ENCODE measurements at regions not wholly inside any gene's neighbourhood (a gene's known extent, or its start where the extent isn't known, plus 50 kb on each side); places are given as distances from the start of the nearest gene placed in this dataset.

- BruUV-seq (replicated peaks), result no TSS peak
- in situ Hi-C loops (cut with HindIII; ENCODE audit: extremely low pct_ligation_motif_present, low pct_unique_long_range_greater_than_20kb) (no loop called here), intact Hi-C loops (cut with micrococcal nuclease; ENCODE audit: unreplicated experiment) (loop anchor here (10.0 kb wide), 1 partner anchor 1834 kb away; no protein-coding TSS in a partner anchor)
- H3K9me3 ChIP-seq (ENCODE audit: low read length), result no peaks in the 10 kb centered on the region
- POLR2A ChIA-PET, result no interaction called here
- no peak for ATAC-seq
- no peaks in the 10 kb centered on the region for H3K79me2 ChIP-seq (ENCODE audit: insufficient read depth, low read length)
- FAIRE-seq, result no peak
- H3K27ac ChIP-seq (ENCODE audit: extremely low read length, insufficient read depth, low read length), result no peak overlapping the region
- H3K4me2 ChIP-seq (ENCODE audit: low read depth, low read length), result no peak overlapping the region
- CTCF ChIA-PET (ENCODE audit: low intra/inter-chr PET ratio, low total read pairs), result no interaction called here
- H2AFZ ChIP-seq (ENCODE audit: low read length), result no peak overlapping the region
- no peak overlapping the region for H3K4me3 ChIP-seq (replicated peaks in 1 of 3; ENCODE audit: insufficient read depth in 1 of 3, low read depth in 2 of 3, low read length in 3 of 3)
- no peak overlapping the region for H3K9ac ChIP-seq (ENCODE audit: insufficient read depth, low read depth, low read length)
- H4K20me1 ChIP-seq (ENCODE audit: insufficient read depth, low read length), result no peaks in the 10 kb centered on the region
- no peaks in the 10 kb centered on the region for H3K27me3 ChIP-seq (ENCODE audit: control insufficient read depth in 1 of 2, insufficient read depth in 2 of 2, low read length in 2 of 2)
- H3K4me1 ChIP-seq (ENCODE audit: insufficient read depth, low read length), result 0 out of 2 replicates have a peak, but pooled peaks cover 9% of the 10 kb centered on the region
- no peak for DNase-seq (ENCODE audit: low spot score)
- H3K36me3 ChIP-seq (replicated peaks in 1 of 2; ENCODE audit: control insufficient read depth in 1 of 2, insufficient read depth in 2 of 2, low read length in 2 of 2), result no peaks in the 10 kb centered on the region
- WGBS (ENCODE audit: low lambda C conversion rate), result 0% methylated on average over 1 of the region's 1 CpG
- TF ChIP-seq WIZ (CRISPR knock-in tag; IDR thresholded peaks at IDR 0.05) (no peak), ZBTB40 (IDR thresholded peaks at IDR 0.05) (no peak), ZBTB40 (CRISPR knock-in tag; IDR thresholded peaks at IDR 0.05) (no peak), NKX3-1 (CRISPR knock-in tag; IDR thresholded peaks at IDR 0.05) (no peak), ZFP90 (CRISPR knock-in tag; IDR thresholded peaks at IDR 0.05; ENCODE audit: borderline replicate concordance) (no peak), EHMT2 (IDR thresholded peaks at IDR 0.05; ENCODE audit: borderline replicate concordance, low read depth, low read length) (no peak), ZNF138 (CRISPR knock-in tag; IDR thresholded peaks at IDR 0.05; ENCODE audit: low read depth) (no peak), HOXD1 (CRISPR knock-in tag; IDR thresholded peaks at IDR 0.05) (no peak), ZNF597 (CRISPR knock-in tag; IDR thresholded peaks at IDR 0.05) (no peak), DNMT3B (CRISPR knock-in tag; conservative IDR thresholded peaks at IDR 0.05) (no peak), ZNF607 (CRISPR knock-in tag; IDR thresholded peaks at IDR 0.05; ENCODE audit: borderline replicate concordance) (no peak), MBD4 (IDR thresholded peaks at IDR 0.05; ENCODE audit: borderline replicate concordance, low read length) (no peak), ELF4 (CRISPR knock-in tag; IDR thresholded peaks at IDR 0.05; ENCODE audit: borderline replicate concordance) (no peak), HMG20B (CRISPR knock-in tag; conservative IDR thresholded peaks at IDR 0.05) (no peak), RNF219 (CRISPR knock-in tag; IDR thresholded peaks at IDR 0.05) (no peak)
These were observed 377.9 kb downstream of the RAPGEF2 start for GRCh38 chr4:159480826-159481225.
